H1 (cell line): ENCODE measurements at regions not wholly inside any gene's neighbourhood (a gene's known extent, or its start where the extent isn't known, plus 50 kb on each side); places are given as distances from the start of the nearest gene placed in this dataset.

ENCODE experiments used
- EZH2 ChIP-seq: fragments of 200-600 bp; sonication (generic); IDR thresholded peaks from 2 replicates; pipeline ENCODE4 v1.7.1; 2012; ENCODE audit warnings: low read depth, mild to moderate bottlenecking, moderate library complexity, low read length, inconsistent platforms; ENCODE audit not compliant: severe bottlenecking
- JUND ChIP-seq: IDR thresholded peaks from 2 replicates; pipeline ENCODE4 v1.6.1; 2011; ENCODE audit warnings: mild to moderate bottlenecking, improper control_type of control experiment, low read length
- POLR2A ChIP-seq, 2 experiments: IDR thresholded peaks; 1 replicate in 1 of 2; 2 replicates in 1 of 2; pipeline ENCODE4 v1.6.1; 2011; ENCODE audit warnings: low read depth in 2 of 2, low read length in 2 of 2, mild to moderate bottlenecking in 2 of 2; ENCODE audit errors: control extremely low read depth in 1 of 2
- POLR2AphosphoS5 ChIP-seq: IDR thresholded peaks from 2 replicates; pipeline ENCODE4 v1.6.1; 2011; ENCODE audit warnings: low read depth, low read length
- RAD21 ChIP-seq, 2 experiments: IDR thresholded peaks in 1 of 2; conservative IDR thresholded peaks in 1 of 2; 2 replicates each; pipeline ENCODE4 v1.6.1; 2011; ENCODE audit warnings: low read depth in 2 of 2, low read length in 2 of 2, improper control_type of control experiment in 1 of 2, inconsistent platforms in 1 of 2, mild to moderate bottlenecking in 1 of 2, moderate library complexity in 1 of 2
- TF ChIP-seq, protein P1 (sequence below), 3 experiments: IDR thresholded peaks; 1 replicate in 2 of 3; 2 replicates in 1 of 3; pipeline versions ENCODE4 v1.5.1 to v1.6.1; 2011; ENCODE audit warnings: low read length in 3 of 3, mild to moderate bottlenecking in 3 of 3, inconsistent platforms in 2 of 3, low read depth in 1 of 3, moderate library complexity in 1 of 3; ENCODE audit not compliant: insufficient read depth in 1 of 3; ENCODE audit errors: control extremely low read depth in 1 of 3
- TF ChIP-seq, protein P2 (sequence below): IDR thresholded peaks from 2 replicates; pipeline ENCODE4 v1.6.1; 2012; ENCODE audit warnings: low read length, inconsistent platforms

DNA sequence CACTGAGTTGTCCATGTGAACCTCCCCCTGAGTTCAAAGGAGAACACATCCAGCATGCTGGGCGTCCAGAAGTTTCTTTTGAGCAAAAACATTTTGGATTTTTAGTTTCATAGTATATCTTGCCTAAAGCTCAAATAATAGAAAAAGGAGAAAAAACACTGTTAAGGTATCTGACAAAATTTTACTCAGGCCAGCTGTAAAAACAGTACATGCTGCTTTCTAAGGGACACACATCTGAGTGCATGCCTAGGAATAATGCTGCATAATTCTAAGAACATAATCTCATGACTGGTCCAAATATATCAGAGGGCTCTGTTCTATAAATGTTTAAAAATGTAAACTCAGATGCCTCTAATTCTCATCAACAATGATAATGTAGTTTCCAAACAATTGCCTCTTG, 561.3 kb upstream of the INTU start:
- TF ChIP-seq EZH2 (no peak), POLR2A (IDR thresholded peaks at IDR 0.05; ENCODE audit: control extremely low read depth in 1 of 2, low read depth in 2 of 2, low read length in 2 of 2) (no peak), RAD21 (IDR thresholded peaks at IDR 0.05 in 1 of 2, conservative IDR thresholded peaks at IDR 0.05 in 1 of 2; ENCODE audit: low read depth in 2 of 2, low read length in 2 of 2) (no peak), JUND (no peak), POLR2AphosphoS5 (no peak)
- TF ChIP-seq, protein P1, sequence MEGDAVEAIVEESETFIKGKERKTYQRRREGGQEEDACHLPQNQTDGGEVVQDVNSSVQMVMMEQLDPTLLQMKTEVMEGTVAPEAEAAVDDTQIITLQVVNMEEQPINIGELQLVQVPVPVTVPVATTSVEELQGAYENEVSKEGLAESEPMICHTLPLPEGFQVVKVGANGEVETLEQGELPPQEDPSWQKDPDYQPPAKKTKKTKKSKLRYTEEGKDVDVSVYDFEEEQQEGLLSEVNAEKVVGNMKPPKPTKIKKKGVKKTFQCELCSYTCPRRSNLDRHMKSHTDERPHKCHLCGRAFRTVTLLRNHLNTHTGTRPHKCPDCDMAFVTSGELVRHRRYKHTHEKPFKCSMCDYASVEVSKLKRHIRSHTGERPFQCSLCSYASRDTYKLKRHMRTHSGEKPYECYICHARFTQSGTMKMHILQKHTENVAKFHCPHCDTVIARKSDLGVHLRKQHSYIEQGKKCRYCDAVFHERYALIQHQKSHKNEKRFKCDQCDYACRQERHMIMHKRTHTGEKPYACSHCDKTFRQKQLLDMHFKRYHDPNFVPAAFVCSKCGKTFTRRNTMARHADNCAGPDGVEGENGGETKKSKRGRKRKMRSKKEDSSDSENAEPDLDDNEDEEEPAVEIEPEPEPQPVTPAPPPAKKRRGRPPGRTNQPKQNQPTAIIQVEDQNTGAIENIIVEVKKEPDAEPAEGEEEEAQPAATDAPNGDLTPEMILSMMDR (IDR thresholded peaks at IDR 0.05; ENCODE audit: control extremely low read depth in 1 of 3, insufficient read depth in 1 of 3, low read depth in 1 of 3, low read length in 3 of 3) = no peak
- TF ChIP-seq, protein P2, sequence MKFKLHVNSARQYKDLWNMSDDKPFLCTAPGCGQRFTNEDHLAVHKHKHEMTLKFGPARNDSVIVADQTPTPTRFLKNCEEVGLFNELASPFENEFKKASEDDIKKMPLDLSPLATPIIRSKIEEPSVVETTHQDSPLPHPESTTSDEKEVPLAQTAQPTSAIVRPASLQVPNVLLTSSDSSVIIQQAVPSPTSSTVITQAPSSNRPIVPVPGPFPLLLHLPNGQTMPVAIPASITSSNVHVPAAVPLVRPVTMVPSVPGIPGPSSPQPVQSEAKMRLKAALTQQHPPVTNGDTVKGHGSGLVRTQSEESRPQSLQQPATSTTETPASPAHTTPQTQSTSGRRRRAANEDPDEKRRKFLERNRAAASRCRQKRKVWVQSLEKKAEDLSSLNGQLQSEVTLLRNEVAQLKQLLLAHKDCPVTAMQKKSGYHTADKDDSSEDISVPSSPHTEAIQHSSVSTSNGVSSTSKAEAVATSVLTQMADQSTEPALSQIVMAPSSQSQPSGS = no peak
